ENCODE measurements at regions not wholly inside any gene's neighbourhood (a gene's known extent, or its start where the extent isn't known, plus 50 kb on each side); places are given as distances from the start of the nearest gene placed in this dataset.

GRCh38 chr12:92543840-92544239 is 158.9 kb upstream of the PLEKHG7 start:
- Histone ChIP-seq H3K4me2 (ENCODE audit: low read depth, low read length) (peak overlapping the region; percentile 58), H3K79me2 (ENCODE audit: low read length) (no peaks in the 10 kb centered on the region), H3K4me1 (ENCODE audit: low read length) (peaks cover 67% of the 10 kb centered on the region), H3F3A (ENCODE audit: insufficient read depth, low read length) (peaks cover 33% of the 10 kb centered on the region), H2AFZ (ENCODE audit: low read length) (peak overlapping the region; percentile 61), H4K20me1 (ENCODE audit: insufficient read depth, low read length) (no peaks in the 10 kb centered on the region), H3K4me3 (ENCODE audit: low read length) (no peak overlapping the region), H3K9ac (ENCODE audit: low read length) (peak overlapping the region; percentile 53), H3K9me3 (replicated peaks; ENCODE audit: insufficient read depth, low read length) (no peaks in the 10 kb centered on the region), H3K27ac (ENCODE audit: low read length) (peak overlapping the region; percentile 91), H3K9me2 (replicated peaks; ENCODE audit: insufficient read depth, low read length) (no peaks in the 10 kb centered on the region), H3K27me3 (replicated peaks; ENCODE audit: insufficient read depth, low read length) (no peaks in the 10 kb centered on the region), H3K36me3 (replicated peaks; ENCODE audit: insufficient read depth, low read length) (no peaks in the 10 kb centered on the region)
- peak; percentile 85 for DNase-seq
- TF ChIP-seq EZH2phosphoT487 (IDR thresholded peaks at IDR 0.05; ENCODE audit: low read length): no peak
- no peak; the same call in 1 of the 2 replicates for TF ChIP-seq CTCF (IDR thresholded peaks at IDR 0.05; ENCODE audit: low read length)
- no peak for TF ChIP-seq EZH2 (optimal IDR thresholded peaks at IDR 0.05; ENCODE audit: low read depth, low read length)

- Histone ChIP-seq H3K4me3 (ENCODE audit: low read length) (no peak overlapping the region), H3K79me2 (ENCODE audit: low read length) (no peaks in the 10 kb centered on the region), H3K36me3 (replicated peaks; ENCODE audit: insufficient read depth, low read length) (no peaks in the 10 kb centered on the region), H3K4me1 (ENCODE audit: low read length) (peaks cover 72% of the 10 kb centered on the region), H3K27ac (ENCODE audit: low read length) (peak overlapping the region; percentile 91), H3K9me3 (replicated peaks; ENCODE audit: insufficient read depth, low read length) (no peaks in the 10 kb centered on the region), H3K9ac (ENCODE audit: low read length) (peak overlapping the region; percentile 53; the same call in 1 of the 2 replicates), H3K4me2 (ENCODE audit: low read depth, low read length) (peak overlapping the region; percentile 58; the same call in 1 of the 2 replicates), H3K27me3 (replicated peaks; ENCODE audit: insufficient read depth, low read length) (no peaks in the 10 kb centered on the region), H4K20me1 (ENCODE audit: insufficient read depth, low read length) (no peaks in the 10 kb centered on the region), H2AFZ (ENCODE audit: low read length) (peak overlapping the region; percentile 61), H3F3A (ENCODE audit: insufficient read depth, low read length) (peaks cover 35% of the 10 kb centered on the region), H3K9me2 (replicated peaks; ENCODE audit: insufficient read depth, low read length) (no peaks in the 10 kb centered on the region)
- TF ChIP-seq CTCF (IDR thresholded peaks at IDR 0.05; ENCODE audit: low read length) (no peak), EZH2 (optimal IDR thresholded peaks at IDR 0.05; ENCODE audit: low read depth, low read length) (no peak), EZH2phosphoT487 (IDR thresholded peaks at IDR 0.05; ENCODE audit: low read length) (no peak)
- DNase-seq: no peak
These were observed 159.4 kb upstream of the PLEKHG7 start for GRCh38 chr12:92543359-92543758.

- Histone ChIP-seq H3K4me2 (ENCODE audit: low read depth, low read length) (no peak overlapping the region), H3K4me1 (ENCODE audit: low read length) (peaks cover 80% of the 10 kb centered on the region), H3K36me3 (replicated peaks; ENCODE audit: insufficient read depth, low read length) (no peaks in the 10 kb centered on the region), H3K9me3 (replicated peaks; ENCODE audit: insufficient read depth, low read length) (no peaks in the 10 kb centered on the region), H2AFZ (ENCODE audit: low read length) (no peak overlapping the region), H3K9me2 (replicated peaks; ENCODE audit: insufficient read depth, low read length) (no peaks in the 10 kb centered on the region), H3K27ac (ENCODE audit: low read length) (no peak overlapping the region), H3K27me3 (replicated peaks; ENCODE audit: insufficient read depth, low read length) (no peaks in the 10 kb centered on the region), H4K20me1 (ENCODE audit: insufficient read depth, low read length) (no peaks in the 10 kb centered on the region), H3K79me2 (ENCODE audit: low read length) (no peaks in the 10 kb centered on the region), H3K4me3 (ENCODE audit: low read length) (no peak overlapping the region), H3F3A (ENCODE audit: insufficient read depth, low read length) (peaks cover 46% of the 10 kb centered on the region), H3K9ac (ENCODE audit: low read length) (no peak overlapping the region)
- no peak for DNase-seq
- TF ChIP-seq EZH2phosphoT487 (IDR thresholded peaks at IDR 0.05; ENCODE audit: low read length) (no peak), EZH2 (optimal IDR thresholded peaks at IDR 0.05; ENCODE audit: low read depth, low read length) (no peak), CTCF (IDR thresholded peaks at IDR 0.05; ENCODE audit: low read length) (no peak)
These were observed 161.1 kb upstream of the PLEKHG7 start for GRCh38 chr12:92541731-92542130.
